Mesenchymal stem cell (in vitro differentiated cells and primary cell): ENCODE measurements at regions not wholly inside any gene's neighbourhood (a gene's known extent, or its start where the extent isn't known, plus 50 kb on each side); places are given as distances from the start of the nearest gene placed in this dataset.

Source experiments
- DNase-seq: peaks from one replicate; pipeline ENCODE4 v3.0.0-alpha.2; 2013
- H2AFZ ChIP-seq: one replicate; pipeline ENCODE4 v1.6.1; 2013; ENCODE audit warnings: low read depth, mild to moderate bottlenecking, control low read depth, inconsistent platforms, low read length, moderate library complexity
- H2AK5ac ChIP-seq: 2 replicates; pipeline ENCODE4 v1.6.1; 2013; ENCODE audit warnings: low read length, moderate library complexity, mild to moderate bottlenecking, inconsistent platforms; ENCODE audit not compliant: severe bottlenecking
- H2BK120ac ChIP-seq: one replicate; pipeline ENCODE4 v1.6.1; 2013; ENCODE audit warnings: low read depth, mild to moderate bottlenecking, inconsistent platforms, low read length, moderate library complexity
- H2BK12ac ChIP-seq, 2 experiments: one replicate each; pipeline ENCODE4 v1.6.1; 2013; ENCODE audit warnings: inconsistent platforms in 2 of 2, low read length in 2 of 2, mild to moderate bottlenecking in 2 of 2, moderate library complexity in 2 of 2, control low read depth in 1 of 2
- H2BK15ac ChIP-seq: one replicate; pipeline ENCODE4 v1.6.1; 2013; ENCODE audit warnings: mild to moderate bottlenecking, low read depth, inconsistent platforms; ENCODE audit not compliant: poor library complexity, severe bottlenecking
- H2BK5ac ChIP-seq: 2 replicates; pipeline ENCODE4 v1.6.1; 2013; ENCODE audit warnings: low read depth, mild to moderate bottlenecking, low read length, control low read depth, inconsistent platforms; ENCODE audit not compliant: poor library complexity, severe bottlenecking
- H3K14ac ChIP-seq, 2 experiments: one replicate each; pipeline ENCODE4 v1.6.1; 2013; ENCODE audit warnings: inconsistent platforms in 2 of 2, low read length in 2 of 2, control low read depth in 1 of 2, mild to moderate bottlenecking in 1 of 2, moderate library complexity in 1 of 2
- H3K18ac ChIP-seq, 2 experiments: one replicate each; pipeline ENCODE4 v1.6.1; 2013; ENCODE audit warnings: inconsistent platforms in 2 of 2, low read length in 2 of 2, control low read depth in 1 of 2, low read depth in 1 of 2, mild to moderate bottlenecking in 1 of 2
- H3K23ac ChIP-seq, 2 experiments: one replicate each; pipeline ENCODE4 v1.6.1; 2013; ENCODE audit warnings: inconsistent platforms in 2 of 2, low read length in 2 of 2, mild to moderate bottlenecking in 2 of 2, moderate library complexity in 2 of 2, control low read depth in 1 of 2
- H3K27ac ChIP-seq: 2 replicates; pipeline ENCODE4 v1.5.1; 2013; ENCODE audit warnings: mild to moderate bottlenecking, moderate library complexity, low read length, control low read depth, inconsistent platforms; ENCODE audit not compliant: poor library complexity, severe bottlenecking
- H3K27me3 ChIP-seq, 2 experiments: 2 replicates each; pipeline versions ENCODE4 v1.6.1 to v1.7.0; 2013; ENCODE audit warnings: low read length in 2 of 2, mild to moderate bottlenecking in 2 of 2, moderate library complexity in 2 of 2, control low read depth in 1 of 2, inconsistent platforms in 1 of 2; ENCODE audit not compliant: control insufficient read depth in 1 of 2, insufficient read depth in 1 of 2
- H3K36me3 ChIP-seq, 2 experiments: 2 replicates each; pipeline versions ENCODE4 v1.6.1 to v1.7.0; 2013; ENCODE audit warnings: low read length in 2 of 2, control low read depth in 1 of 2, inconsistent platforms in 1 of 2, low read depth in 1 of 2, mild to moderate bottlenecking in 1 of 2; ENCODE audit not compliant: insufficient read depth in 2 of 2, control insufficient read depth in 1 of 2
- H3K4ac ChIP-seq, 2 experiments: one replicate each; pipeline ENCODE4 v1.6.1; 2013; ENCODE audit warnings: inconsistent platforms in 2 of 2, low read length in 2 of 2, mild to moderate bottlenecking in 2 of 2, moderate library complexity in 2 of 2, control low read depth in 1 of 2, low read depth in 1 of 2
- H3K4me1 ChIP-seq: 2 replicates; pipeline ENCODE4 v1.6.1; 2013; ENCODE audit warnings: low read depth, low read length, control low read depth; ENCODE audit not compliant: control insufficient read depth, insufficient read depth
- H3K4me2 ChIP-seq: 2 replicates; pipeline ENCODE4 v1.6.1; 2013; ENCODE audit warnings: low read length, mild to moderate bottlenecking, inconsistent platforms; ENCODE audit not compliant: poor library complexity, severe bottlenecking
- H3K4me3 ChIP-seq, 2 experiments: 2 replicates each; pipeline versions ENCODE4 v1.5.1 to v1.7.0; 2013; ENCODE audit warnings: low read length in 2 of 2, mild to moderate bottlenecking in 2 of 2, control low read depth in 1 of 2, low read depth in 1 of 2; ENCODE audit not compliant: insufficient read depth in 1 of 2
- H3K79me1 ChIP-seq: replicated peaks from 2 replicates; pipeline ENCODE4 v1.6.1; 2013; ENCODE audit warnings: mild to moderate bottlenecking, control low read depth, low read length, inconsistent platforms; ENCODE audit not compliant: poor library complexity, severe bottlenecking
- H3K9ac ChIP-seq: 2 replicates; pipeline ENCODE4 v1.7.0; 2013; ENCODE audit warnings: mild to moderate bottlenecking, low read length, moderate library complexity
- H3K9me3 ChIP-seq: 2 replicates; pipeline ENCODE4 v1.7.0; 2013; ENCODE audit warnings: mild to moderate bottlenecking, low read length; ENCODE audit not compliant: control insufficient read depth
- H4K8ac ChIP-seq: one replicate; pipeline ENCODE4 v1.6.1; 2013; ENCODE audit warnings: inconsistent platforms, mild to moderate bottlenecking, low read length, moderate library complexity
- H4K91ac ChIP-seq: one replicate; pipeline ENCODE4 v1.6.1; 2013; ENCODE audit warnings: mild to moderate bottlenecking, low read length, inconsistent platforms
- WGBS: methylation state at CpG from one replicate; pipeline ENCODE4 v1.1.7; 2013; ENCODE audit warnings: mixed read lengths; 5-methylcytosine and 5-hydroxymethylcytosine counted together

GRCh38 chr13:78105656-78106055, 187.0 kb upstream of the EDNRB start:
- Histone ChIP-seq H2AK5ac (no peak overlapping the region), H2BK15ac (no peak overlapping the region), H3K27me3 (no peaks in the 10 kb centered on the region), H3K23ac (no peak overlapping the region), H3K4me3 (no peak overlapping the region), H2BK5ac (no peak overlapping the region), H2BK120ac (no peak overlapping the region), H2BK12ac (no peak overlapping the region), H4K91ac (no peak overlapping the region), H3K36me3 (no peaks in the 10 kb centered on the region), H3K4ac (no peak overlapping the region), H3K14ac (no peak overlapping the region), H3K4me2 (no peak overlapping the region), H3K4me1 (no peaks in the 10 kb centered on the region), H3K18ac (no peak overlapping the region), H4K8ac (no peak overlapping the region), H3K9me3 (no peaks in the 10 kb centered on the region), H3K9ac (no peak overlapping the region), H2AFZ (no peak overlapping the region), H3K27ac (no peak overlapping the region), H3K79me1 (no peaks in the 10 kb centered on the region)
- no peak for DNase-seq

- H3K18ac ChIP-seq: no peak overlapping the region
- H3K79me1 ChIP-seq: no peaks in the 10 kb centered on the region
- peak overlapping the region; percentile 76 for H3K9ac ChIP-seq
- no peak overlapping the region for H3K14ac ChIP-seq
- no peak overlapping the region for H2AFZ ChIP-seq
- no peak overlapping the region for H3K27ac ChIP-seq
- H4K8ac ChIP-seq: no peak overlapping the region
- no peak overlapping the region for H3K4me3 ChIP-seq
- H4K91ac ChIP-seq: no peak overlapping the region
- no peak overlapping the region for H2BK120ac ChIP-seq
- 100% methylated on average over 1 of the region's 2 CpGs for WGBS
- H3K27me3 ChIP-seq: no peaks in the 10 kb centered on the region
- H3K4me2 ChIP-seq: no peak overlapping the region
- H3K4me1 ChIP-seq: no peaks in the 10 kb centered on the region
- no peak overlapping the region for H2BK5ac ChIP-seq
- no peak overlapping the region for H3K23ac ChIP-seq
- no peak overlapping the region for H2BK15ac ChIP-seq
- no peak overlapping the region for H3K4ac ChIP-seq
- H2AK5ac ChIP-seq: no peak overlapping the region
- H3K36me3 ChIP-seq: no peaks in the 10 kb centered on the region
- H3K9me3 ChIP-seq: no peaks in the 10 kb centered on the region
- H2BK12ac ChIP-seq: no peak overlapping the region
- no peak for DNase-seq
These were observed 185.3 kb upstream of the EDNRB start for GRCh38 chr13:78103936-78104335.

GRCh38 chr13:78102741-78103140, 184.1 kb upstream of the EDNRB start:
- no peaks in the 10 kb centered on the region for H3K36me3 ChIP-seq
- H2BK5ac ChIP-seq: no peak overlapping the region
- no peak overlapping the region for H2BK12ac ChIP-seq
- H3K23ac ChIP-seq: no peak overlapping the region
- H2AFZ ChIP-seq: no peak overlapping the region
- H3K4me3 ChIP-seq: peak overlapping the region in 1 of 2 experiments; percentile 15
- no peak for DNase-seq
- H3K18ac ChIP-seq: no peak overlapping the region
- no peak overlapping the region for H4K8ac ChIP-seq
- no CpG with 5 or more reads among the region's 2 CpGs for WGBS
- no peak overlapping the region for H4K91ac ChIP-seq
- no peak overlapping the region for H3K4me2 ChIP-seq
- H3K9me3 ChIP-seq: no peaks in the 10 kb centered on the region
- H3K4ac ChIP-seq: no peak overlapping the region
- H3K27me3 ChIP-seq: no peaks in the 10 kb centered on the region
- H3K79me1 ChIP-seq: no peaks in the 10 kb centered on the region
- H3K14ac ChIP-seq: no peak overlapping the region
- H3K27ac ChIP-seq: no peak overlapping the region
- no peak overlapping the region for H2AK5ac ChIP-seq
- no peaks in the 10 kb centered on the region for H3K4me1 ChIP-seq
- H2BK120ac ChIP-seq: no peak overlapping the region
- H2BK15ac ChIP-seq: no peak overlapping the region
- peak overlapping the region; percentile 76 for H3K9ac ChIP-seq

GRCh38 chr13:78102121-78102677, 183.6 kb upstream of the EDNRB start:
- H3K4me3 ChIP-seq: peak overlapping the region in 1 of 2 experiments; percentile 15
- no peak overlapping the region for H3K18ac ChIP-seq
- peak overlapping the region; percentile 39 for H4K91ac ChIP-seq
- H2BK5ac ChIP-seq: no peak overlapping the region
- no peak overlapping the region for H2BK12ac ChIP-seq
- WGBS: 96% methylated on average over 3 of the region's 4 CpGs
- no peak overlapping the region for H3K14ac ChIP-seq
- H3K27ac ChIP-seq: no peak overlapping the region
- no peak overlapping the region for H2AK5ac ChIP-seq
- H3K4me2 ChIP-seq: no peak overlapping the region
- no peaks in the 10 kb centered on the region for H3K79me1 ChIP-seq
- H4K8ac ChIP-seq: no peak overlapping the region
- H3K4me1 ChIP-seq: no peaks in the 10 kb centered on the region
- no peak overlapping the region for H3K4ac ChIP-seq
- no peaks in the 10 kb centered on the region for H3K36me3 ChIP-seq
- H3K27me3 ChIP-seq: no peaks in the 10 kb centered on the region
- peak; percentile 55 for DNase-seq
- no peaks in the 10 kb centered on the region for H3K9me3 ChIP-seq
- H3K23ac ChIP-seq: no peak overlapping the region
- no peak overlapping the region for H2BK15ac ChIP-seq
- no peak overlapping the region for H2AFZ ChIP-seq
- H2BK120ac ChIP-seq: no peak overlapping the region
- peak overlapping the region; percentile 76 for H3K9ac ChIP-seq
